Smooth muscle cell (in vitro differentiated cells): ENCODE measurements at regions not wholly inside any gene's neighbourhood (a gene's known extent, or its start where the extent isn't known, plus 50 kb on each side); places are given as distances from the start of the nearest gene placed in this dataset.
A peak's percentile ranks its signal among the peaks of the same experiment; 100 is the strongest.
"Not testable (repeated sequence)": the region's sequence is repeated elsewhere in the genome, so short reads cannot be mapped to it uniquely, and the experiment has no call there.

Source experiments
- DNase-seq: peaks from one replicate; lab custom pipeline; 2025; ENCODE audit not compliant: unreplicated experiment; lab: John Stamatoyannopoulos, UW
- H2AFZ ChIP-seq: fragments of 200-600 bp; sonication (generic); 2 replicates; pipeline ENCODE4 v1.6.0; 2016; ENCODE audit warnings: antibody characterized with exemption, low read depth, mild to moderate bottlenecking
- H3F3A ChIP-seq: fragments of 200-600 bp; sonication (generic); 2 replicates; pipeline ENCODE4 v1.6.0; 2017; ENCODE audit warnings: antibody characterized with exemption, low read depth
- H3K27ac ChIP-seq: fragments of 200-600 bp; sonication (generic); 2 replicates; pipeline ENCODE4 v1.5.1; 2016; ENCODE audit warnings: low read depth, mild to moderate bottlenecking
- H3K27me3 ChIP-seq: fragments of 200-600 bp; sonication (generic); 2 replicates; pipeline ENCODE4 v1.6.1; 2016; ENCODE audit warnings: low read depth, mild to moderate bottlenecking
- H3K36me3 ChIP-seq: fragments of 200-600 bp; sonication (generic); 2 replicates; pipeline ENCODE4 v1.5.1; 2016; ENCODE audit warnings: low read depth
- H3K4me1 ChIP-seq: fragments of 200-600 bp; sonication (generic); 2 replicates; pipeline ENCODE4 v1.5.1; 2016; ENCODE audit warnings: low read depth
- H3K4me2 ChIP-seq: fragments of 200-600 bp; sonication (generic); 2 replicates; pipeline ENCODE4 v1.6.0; 2016; ENCODE audit warnings: mild to moderate bottlenecking
- H3K4me3 ChIP-seq: fragments of 200-600 bp; sonication (generic); 2 replicates; pipeline ENCODE4 v1.5.1; 2016; ENCODE audit warnings: mild to moderate bottlenecking
- H3K79me2 ChIP-seq: fragments of 200-600 bp; sonication (generic); 2 replicates; pipeline ENCODE4 v1.6.0; 2016; ENCODE audit warnings: low read depth, mild to moderate bottlenecking
- H3K9ac ChIP-seq: fragments of 200-600 bp; sonication (generic); 2 replicates; pipeline ENCODE4 v1.6.0; 2016; ENCODE audit warnings: low read depth
- H3K9me3 ChIP-seq: fragments of 200-600 bp; sonication (generic); replicated peaks from 2 replicates; pipeline ENCODE4 v1.5.1; 2016; ENCODE audit warnings: low read depth
- H4K20me1 ChIP-seq: fragments of 200-600 bp; sonication (generic); 2 replicates; pipeline ENCODE4 v1.6.0; 2016; ENCODE audit warnings: low read depth
- WGBS: methylation state at CpG from one replicate; pipeline ENCODE4 v1.1.7; 2016; ENCODE audit warnings: low lambda C conversion rate; 5-methylcytosine and 5-hydroxymethylcytosine counted together
- TF ChIP-seq, protein P1 (sequence below): fragments of 200-600 bp; sonication (generic); IDR thresholded peaks from 2 replicates; pipeline ENCODE4 v1.5.1; 2017; ENCODE audit warnings: borderline replicate concordance, mild to moderate bottlenecking, antibody characterized with exemption; ENCODE audit not compliant: insufficient read depth, poor library complexity, severe bottlenecking

- TF ChIP-seq, protein P1, sequence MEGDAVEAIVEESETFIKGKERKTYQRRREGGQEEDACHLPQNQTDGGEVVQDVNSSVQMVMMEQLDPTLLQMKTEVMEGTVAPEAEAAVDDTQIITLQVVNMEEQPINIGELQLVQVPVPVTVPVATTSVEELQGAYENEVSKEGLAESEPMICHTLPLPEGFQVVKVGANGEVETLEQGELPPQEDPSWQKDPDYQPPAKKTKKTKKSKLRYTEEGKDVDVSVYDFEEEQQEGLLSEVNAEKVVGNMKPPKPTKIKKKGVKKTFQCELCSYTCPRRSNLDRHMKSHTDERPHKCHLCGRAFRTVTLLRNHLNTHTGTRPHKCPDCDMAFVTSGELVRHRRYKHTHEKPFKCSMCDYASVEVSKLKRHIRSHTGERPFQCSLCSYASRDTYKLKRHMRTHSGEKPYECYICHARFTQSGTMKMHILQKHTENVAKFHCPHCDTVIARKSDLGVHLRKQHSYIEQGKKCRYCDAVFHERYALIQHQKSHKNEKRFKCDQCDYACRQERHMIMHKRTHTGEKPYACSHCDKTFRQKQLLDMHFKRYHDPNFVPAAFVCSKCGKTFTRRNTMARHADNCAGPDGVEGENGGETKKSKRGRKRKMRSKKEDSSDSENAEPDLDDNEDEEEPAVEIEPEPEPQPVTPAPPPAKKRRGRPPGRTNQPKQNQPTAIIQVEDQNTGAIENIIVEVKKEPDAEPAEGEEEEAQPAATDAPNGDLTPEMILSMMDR = no peak
- Histone ChIP-seq H3K79me2 (no peaks in the 10 kb centered on the region), H3K27me3 (no peaks in the 10 kb centered on the region), H2AFZ (peak overlapping the region; percentile 86), H3K4me1 (peaks cover 10% of the 10 kb centered on the region), H3K9ac (peak overlapping the region; percentile 72), H3K4me3 (no peak overlapping the region), H3K27ac (peak overlapping the region; percentile 92), H3K36me3 (no peaks in the 10 kb centered on the region), H4K20me1 (no peaks in the 10 kb centered on the region), H3K4me2 (peak overlapping the region; percentile 46), H3F3A (no peaks in the 10 kb centered on the region), H3K9me3 (no peaks in the 10 kb centered on the region)
- WGBS = 61% methylated on average over 33 of the region's 33 CpGs
- DNase-seq = peak; percentile 31
Measured at GRCh38 chr6:164085091-164086075, 670.9 kb downstream of the QKI start.

GRCh38 chr6:164079275-164079600 lies 664.7 kb downstream of the QKI start:
- no peak overlapping the region for H3K4me2 ChIP-seq
- TF ChIP-seq, protein P1 = no peak
- no peaks in the 10 kb centered on the region for H3K27me3 ChIP-seq
- H3F3A ChIP-seq = no peaks in the 10 kb centered on the region
- no peaks in the 10 kb centered on the region for H3K4me1 ChIP-seq
- no peaks in the 10 kb centered on the region for H3K9me3 ChIP-seq
- H3K4me3 ChIP-seq = no peak overlapping the region
- H3K9ac ChIP-seq = no peak overlapping the region
- H2AFZ ChIP-seq = no peak overlapping the region
- no peak for DNase-seq
- H3K27ac ChIP-seq = no peak overlapping the region
- H3K79me2 ChIP-seq = no peaks in the 10 kb centered on the region
- H3K36me3 ChIP-seq = no peaks in the 10 kb centered on the region
- WGBS = 95% methylated on average over 6 of the region's 6 CpGs
- H4K20me1 ChIP-seq = no peaks in the 10 kb centered on the region

GRCh38 chr6:164078532-164079274 lies 664.2 kb downstream of the QKI start:
- Histone ChIP-seq H2AFZ (peak overlapping the region; percentile 46), H3K27ac (peak overlapping the region; percentile 18), H3K79me2 (no peaks in the 10 kb centered on the region), H3K9me3 (no peaks in the 10 kb centered on the region), H4K20me1 (no peaks in the 10 kb centered on the region), H3K9ac (no peak overlapping the region), H3K4me1 (no peaks in the 10 kb centered on the region), H3K4me3 (no peak overlapping the region), H3F3A (no peaks in the 10 kb centered on the region), H3K36me3 (no peaks in the 10 kb centered on the region), H3K27me3 (no peaks in the 10 kb centered on the region), H3K4me2 (peak overlapping the region; percentile 0)
- TF ChIP-seq, protein P1 = no peak
- no peak for DNase-seq
- WGBS = 53% methylated on average over 10 of the region's 10 CpGs

DNA sequence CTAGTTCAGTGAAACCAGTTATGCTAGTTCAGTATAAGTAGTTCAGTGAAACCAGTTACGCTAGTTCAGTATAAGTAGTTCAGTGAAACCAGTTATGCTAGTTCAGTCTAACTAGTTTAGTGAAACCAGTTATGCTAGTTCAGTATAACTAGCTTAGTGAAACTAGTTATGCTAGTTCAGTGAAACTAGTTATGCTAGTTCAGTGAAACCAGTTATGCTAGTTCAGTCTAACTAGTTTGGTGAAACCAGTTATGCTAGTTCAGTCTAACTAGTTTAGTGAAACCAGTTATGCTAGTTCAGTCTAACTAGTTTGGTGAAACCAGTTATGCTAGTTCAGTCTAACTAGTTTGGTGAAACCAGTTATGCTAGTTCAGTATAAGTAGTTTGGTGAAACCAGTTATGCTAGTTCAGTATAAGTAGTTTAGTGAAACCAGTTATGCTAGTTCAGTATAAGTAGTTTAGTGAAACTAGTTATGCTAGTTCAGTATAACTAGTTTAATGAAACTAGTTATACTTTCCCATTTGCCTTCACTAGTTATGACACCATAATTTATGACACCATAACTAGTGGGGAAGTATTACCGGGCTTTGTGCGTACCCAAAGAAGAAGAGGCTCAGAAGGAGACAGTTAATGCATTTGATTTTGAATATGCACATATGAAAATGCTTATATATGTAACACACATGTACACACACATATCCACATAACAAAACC lies 662.5 kb downstream of the QKI start:
- not testable (repeated sequence) for H3K4me1 ChIP-seq, H3K27me3 ChIP-seq, H3K4me3 ChIP-seq, H3K36me3 ChIP-seq, H3K9me3 ChIP-seq, H2AFZ ChIP-seq, H3K27ac ChIP-seq, H4K20me1 ChIP-seq, H3F3A ChIP-seq, H3K79me2 ChIP-seq, DNase-seq, H3K9ac ChIP-seq, H3K4me2 ChIP-seq
- 88% methylated on average over 3 of the region's 3 CpGs for WGBS
